ENCODE measurements at regions not wholly inside any gene's neighbourhood (a gene's known extent, or its start where the extent isn't known, plus 50 kb on each side); places are given as distances from the start of the nearest gene placed in this dataset.

- Histone ChIP-seq H3K27ac (ENCODE audit: extremely low read depth, low read depth, low read length) (no peak overlapping the region), H2AFZ (ENCODE audit: low read depth, low read length) (no peak overlapping the region), H3K27me3 (ENCODE audit: control insufficient read depth in 2 of 2, insufficient read depth in 2 of 2, low read length in 2 of 2) (peaks cover 0 to 48% of the 10 kb centered on the region in 2 experiments; a peak in 2 of 5 replicates), H3K9ac (ENCODE audit: insufficient read depth in 1 of 2, low read depth in 2 of 2, low read length in 2 of 2) (no peak overlapping the region), H3K9me1 (ENCODE audit: control insufficient read depth, insufficient read depth, low read length) (peaks cover 4% of the 10 kb centered on the region), H4K20me1 (replicated peaks; ENCODE audit: control insufficient read depth, insufficient read depth, low read length) (no peaks in the 10 kb centered on the region), H3K79me2 (ENCODE audit: control insufficient read depth, insufficient read depth, low read length) (no peaks in the 10 kb centered on the region), H3K9me3 (replicated peaks; ENCODE audit: control insufficient read depth, insufficient read depth, low read depth, low read length) (no peaks in the 10 kb centered on the region), H3K4me3 (no peak overlapping the region), H3K4me2 (ENCODE audit: insufficient read depth, low read length) (no peak overlapping the region), H3K36me3 (ENCODE audit: control insufficient read depth, insufficient read depth, low read length) (no peaks in the 10 kb centered on the region), H3K4me1 (replicated peaks in 1 of 2; ENCODE audit: control insufficient read depth in 2 of 2, insufficient read depth in 2 of 2, low read length in 2 of 2) (peaks cover 13 to 22% of the 10 kb centered on the region in 2 experiments)
- 21% methylated on average over 14 of the region's 16 CpGs for WGBS (ENCODE audit: insufficient coverage, low coverage, missing lambda C conversion rate)
- TF ChIP-seq THRAP3 (IDR thresholded peaks at IDR 0.05; ENCODE audit: borderline replicate concordance): no peak
- no peak for FAIRE-seq
- BruUV-seq (replicated peaks): no TSS peak
- ChIA-PET POLR2A (no interaction called here), CTCF (ENCODE audit: low intra/inter-chr PET ratio) (no interaction called here)
- intact Hi-C loops (cut with micrococcal nuclease): no loop called here
- in situ Hi-C loops (cut with MboI): no loop called here
- ATAC-seq: no peak
- no peak for DNase-seq (ENCODE audit: extremely low read depth in 1 of 4, low spot score in 3 of 4)
Measured at GRCh38 chr2:128438091-128438490, 119.4 kb upstream of the HS6ST1 start.

- H3K27ac ChIP-seq (ENCODE audit: extremely low read depth, low read depth, low read length): no peak overlapping the region
- H2AFZ ChIP-seq (ENCODE audit: low read depth, low read length): no peak overlapping the region
- no peak overlapping the region for H3K4me2 ChIP-seq (ENCODE audit: insufficient read depth, low read length)
- peaks cover 4% of the 10 kb centered on the region for H3K9me1 ChIP-seq (ENCODE audit: control insufficient read depth, insufficient read depth, low read length)
- no peaks in the 10 kb centered on the region for H3K79me2 ChIP-seq (ENCODE audit: control insufficient read depth, insufficient read depth, low read length)
- ChIA-PET POLR2A (interaction anchor here (0.8 to 1.1 kb wide), 2 partner anchors 10 to 12 kb away, joined by 3 read pairs; no protein-coding TSS in a partner anchor), CTCF (ENCODE audit: low intra/inter-chr PET ratio) (no interaction called here)
- no peak for FAIRE-seq
- in situ Hi-C loops (cut with MboI): no loop called here
- intact Hi-C loops (cut with micrococcal nuclease): no loop called here
- no peak for TF ChIP-seq ZNF76 (CRISPR knock-in tag; IDR thresholded peaks at IDR 0.05; ENCODE audit: borderline replicate concordance)
- no peak for TF ChIP-seq MXD1 (CRISPR knock-in tag; IDR thresholded peaks at IDR 0.05; ENCODE audit: borderline replicate concordance, poor library complexity, severe bottlenecking)
- ATAC-seq: no peak
- no peaks in the 10 kb centered on the region for H3K36me3 ChIP-seq (ENCODE audit: control insufficient read depth, insufficient read depth, low read length)
- H4K20me1 ChIP-seq (replicated peaks; ENCODE audit: control insufficient read depth, insufficient read depth, low read length): no peaks in the 10 kb centered on the region
- no TSS peak for BruUV-seq (replicated peaks)
- peaks cover 13 to 23% of the 10 kb centered on the region in 2 experiments for H3K4me1 ChIP-seq (replicated peaks in 1 of 2; ENCODE audit: control insufficient read depth in 2 of 2, insufficient read depth in 2 of 2, low read length in 2 of 2)
- H3K27me3 ChIP-seq (ENCODE audit: control insufficient read depth in 2 of 2, insufficient read depth in 2 of 2, low read length in 2 of 2): peaks cover 0 to 48% of the 10 kb centered on the region in 2 experiments; a peak in 2 of 5 replicates
- no peak overlapping the region for H3K4me3 ChIP-seq
- H3K9me3 ChIP-seq (replicated peaks; ENCODE audit: control insufficient read depth, insufficient read depth, low read depth, low read length): no peaks in the 10 kb centered on the region
- WGBS (ENCODE audit: insufficient coverage, low coverage, missing lambda C conversion rate): 11% methylated on average over 10 of the region's 14 CpGs
- H3K9ac ChIP-seq (ENCODE audit: insufficient read depth in 1 of 2, low read depth in 2 of 2, low read length in 2 of 2): no peak overlapping the region
- DNase-seq (ENCODE audit: extremely low read depth in 1 of 4, low spot score in 3 of 4): no peak
Measured at GRCh38 chr2:128438586-128438985, 119.9 kb upstream of the HS6ST1 start.
